Right hindlimb (tissue), 1 donor: ENCODE measurements at regions not wholly inside any gene's neighbourhood (a gene's known extent, or its start where the extent isn't known, plus 50 kb on each side); places are given as distances from the start of the nearest gene placed in this dataset.
"Not testable (repeated sequence)": the region's sequence is repeated elsewhere in the genome, so short reads cannot be mapped to it uniquely, and the experiment has no call there.

Experiments used
- DNase-seq: peaks from one replicate; pipeline ENCODE4 v3.0.0-alpha.2; 2018

GRCh38 chr1:70760154-70760553 is 287.5 kb downstream of the PTGER3 start:
- no peak for DNase-seq

DNA sequence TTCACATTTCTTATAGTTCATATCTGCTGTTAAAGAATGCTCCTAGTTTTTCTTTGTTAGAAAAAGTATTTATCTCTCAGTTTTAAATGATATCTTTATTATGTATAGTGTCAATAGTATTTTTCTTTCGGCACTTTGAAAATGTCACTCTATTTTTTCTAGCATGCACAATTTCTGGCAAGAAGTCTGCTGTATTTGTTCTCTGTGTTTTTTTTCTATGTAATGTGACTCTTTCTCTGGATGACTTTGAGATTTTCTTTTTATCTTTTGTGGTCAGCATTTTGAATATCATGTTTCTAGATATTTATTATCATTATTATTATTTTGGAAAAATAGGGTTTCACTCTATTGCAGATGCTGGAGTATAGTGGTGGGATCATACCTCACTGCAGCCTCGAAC is 285.2 kb downstream of the PTGER3 start:
- DNase-seq = no peak

GRCh38 chr1:70764747-70765146 is 282.9 kb downstream of the PTGER3 start:
- no peak for DNase-seq

- no peak for DNase-seq
Observed at GRCh38 chr1:70767377-70767776, 280.2 kb downstream of the PTGER3 start.

GRCh38 chr1:70768216-70768615 is 279.4 kb downstream of the PTGER3 start:
- no peak for DNase-seq

GRCh38 chr1:70778056-70778762 is 269.4 kb downstream of the PTGER3 start:
- DNase-seq = no peak

DNA sequence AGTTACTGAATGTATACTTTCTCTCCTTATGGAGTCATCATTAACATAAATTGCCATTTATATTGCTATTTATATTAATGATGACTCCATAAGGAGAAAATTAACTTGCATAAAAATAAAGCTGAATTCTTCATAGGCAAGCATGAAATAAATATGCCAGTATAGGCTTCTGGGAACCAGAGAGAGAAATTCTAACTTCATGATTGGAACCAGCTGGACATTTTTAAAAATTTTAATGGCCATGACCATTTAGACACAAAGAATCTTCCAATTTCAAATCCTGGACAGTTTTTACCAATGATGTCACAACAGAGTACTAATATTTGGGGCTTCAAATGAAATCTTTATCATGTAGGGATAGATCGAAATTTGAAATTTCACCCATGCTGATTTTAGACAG is 268.7 kb downstream of the PTGER3 start:
- no peak for DNase-seq

- no peak for DNase-seq
Observed at GRCh38 chr1:70779571-70779970, 268.0 kb downstream of the PTGER3 start.

GRCh38 chr1:70785287-70785686 is 262.3 kb downstream of the PTGER3 start:
- DNase-seq = no peak

DNA sequence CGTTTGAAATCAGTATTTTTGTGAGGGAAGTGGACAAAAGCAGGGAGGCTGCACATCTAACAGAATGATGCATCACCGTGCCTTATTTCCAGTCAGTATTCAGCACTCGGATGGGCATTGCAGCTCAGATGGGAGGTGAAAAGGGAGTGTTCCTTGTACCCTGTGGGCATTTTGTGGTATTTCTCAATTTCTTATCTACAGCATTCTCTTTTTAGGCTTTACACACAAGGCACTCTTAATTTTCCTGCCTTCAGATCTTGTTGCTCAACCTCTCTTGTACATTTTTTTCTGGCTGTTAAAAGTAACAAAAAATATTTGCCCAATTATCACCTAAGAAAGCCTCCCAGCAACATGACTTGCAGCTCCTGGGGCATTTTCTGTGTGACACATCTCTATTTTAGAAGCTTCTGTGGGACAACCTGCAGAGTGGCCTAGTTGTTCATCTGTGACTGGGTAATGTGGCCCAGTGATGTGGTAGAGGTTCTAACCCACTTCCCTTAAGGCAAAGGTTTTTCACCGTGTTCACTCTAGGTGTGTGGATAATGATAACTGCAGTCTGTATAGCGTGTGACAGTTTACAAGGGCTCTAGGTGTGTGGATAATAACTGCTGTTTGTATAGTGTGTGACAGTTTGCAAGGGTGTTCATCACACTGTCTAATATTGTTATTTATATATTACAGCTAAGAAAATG is 257.2 kb downstream of the PTGER3 start:
- no peak for DNase-seq

DNA sequence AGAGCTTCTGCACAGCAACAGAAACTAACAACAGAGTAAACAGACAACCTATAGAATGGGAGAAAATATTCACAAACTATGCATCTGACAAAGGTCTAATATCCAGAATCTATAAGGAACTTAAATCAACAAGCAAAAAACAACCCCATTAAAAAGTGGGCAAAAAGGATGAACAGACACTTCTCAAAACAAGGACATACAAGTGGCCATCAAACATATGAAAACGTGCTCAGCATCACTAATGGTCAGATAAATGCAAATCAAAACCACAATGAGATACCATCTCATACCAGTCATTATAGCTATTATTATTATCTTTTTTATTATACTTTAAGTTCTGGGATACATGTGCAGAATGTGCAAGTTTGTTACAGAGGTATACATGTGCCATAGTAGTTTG is 252.6 kb downstream of the PTGER3 start:
- not testable (repeated sequence) for DNase-seq

GRCh38 chr1:70796298-70796697 is 251.3 kb downstream of the PTGER3 start:
- DNase-seq = not testable (repeated sequence)

GRCh38 chr1:70802625-70803024 is 245.0 kb downstream of the PTGER3 start:
- DNase-seq = not testable (repeated sequence)

DNA sequence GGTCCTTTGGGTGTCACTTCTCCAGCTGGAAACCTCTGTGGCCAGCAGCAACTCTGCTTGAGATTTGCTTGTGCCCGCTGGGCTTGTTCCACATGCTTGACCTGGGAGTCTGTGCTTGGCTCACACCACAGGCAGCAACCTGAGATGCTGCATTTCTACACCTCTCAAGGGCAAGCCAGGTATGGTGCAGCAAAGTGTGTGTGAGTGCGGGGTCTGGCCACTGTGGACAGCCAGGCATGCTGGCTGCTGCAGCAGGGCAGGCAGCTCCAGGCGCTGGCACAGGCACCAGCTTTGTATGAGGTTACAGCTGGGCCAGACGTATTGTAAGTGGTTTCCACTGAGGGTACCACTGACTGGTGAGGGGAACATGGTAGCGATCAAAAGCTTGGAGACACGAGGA is 242.0 kb downstream of the PTGER3 start:
- no peak for DNase-seq

- no peak for DNase-seq
Observed at GRCh38 chr1:70807088-70807664, 240.4 kb downstream of the PTGER3 start.

- no peak for DNase-seq
Observed at GRCh38 chr1:70809069-70809468, 238.5 kb downstream of the PTGER3 start.

- DNase-seq = no peak
Observed at GRCh38 chr1:70811815-70812214, 235.8 kb downstream of the PTGER3 start.

DNA sequence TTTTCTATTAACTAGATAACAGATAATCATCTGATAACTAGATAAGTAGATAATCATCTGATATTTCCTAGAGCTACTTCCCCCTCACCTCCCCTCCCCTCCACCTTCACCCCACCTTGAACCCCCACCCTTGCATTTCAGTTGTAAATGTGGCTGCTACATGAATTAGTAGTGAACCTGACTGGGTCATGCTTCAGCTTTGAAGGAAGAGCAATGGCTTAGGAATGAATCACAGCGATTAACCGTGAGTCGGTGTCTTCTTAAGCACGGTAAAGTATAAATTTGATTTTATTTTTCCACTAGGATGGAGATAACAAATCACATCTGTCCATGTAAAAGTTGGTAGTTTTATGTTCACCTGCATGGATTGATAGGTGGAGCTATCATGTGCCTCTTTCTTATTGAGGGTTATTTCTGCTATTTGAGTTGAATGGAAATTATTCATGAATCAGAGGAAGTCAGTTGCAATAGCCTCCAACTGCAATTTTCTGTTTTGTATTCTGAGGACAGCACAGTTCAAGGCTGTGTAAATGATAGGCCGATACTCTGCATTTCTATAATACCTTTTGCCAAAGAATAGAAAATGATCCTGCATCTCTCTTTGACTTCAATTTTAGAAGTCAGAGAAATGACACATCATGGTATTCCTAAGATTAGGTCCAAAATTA is 235.0 kb downstream of the PTGER3 start:
- no peak for DNase-seq

- DNase-seq = no peak
Observed at GRCh38 chr1:70818401-70818800, 229.2 kb downstream of the PTGER3 start.

- DNase-seq = no peak
Observed at GRCh38 chr1:70819231-70819630, 228.4 kb downstream of the PTGER3 start.

GRCh38 chr1:70819785-70820184 is 227.8 kb downstream of the PTGER3 start:
- no peak for DNase-seq

- DNase-seq = no peak
Observed at GRCh38 chr1:70820396-70820795, 227.2 kb downstream of the PTGER3 start.

GRCh38 chr1:70820995-70821394 is 226.6 kb downstream of the PTGER3 start:
- DNase-seq = no peak

GRCh38 chr1:70826428-70826827 is 221.2 kb downstream of the PTGER3 start:
- DNase-seq = no peak
